Parathyroid adenoma (tissue), 2 donors: ENCODE measurements at regions not wholly inside any gene's neighbourhood (a gene's known extent, or its start where the extent isn't known, plus 50 kb on each side); places are given as distances from the start of the nearest gene placed in this dataset.
"Not testable (repeated sequence)": the region's sequence is repeated elsewhere in the genome, so short reads cannot be mapped to it uniquely, and the experiment has no call there.

Source experiments
- H2AFZ ChIP-seq: fragments of 300-600 bp; sonication (generic); one replicate; pipeline ENCODE4 v1.7.0; 2017; ENCODE audit warnings: antibody characterized with exemption, mild to moderate bottlenecking
- H3K27ac ChIP-seq: fragments of 300-600 bp; sonication (generic); one replicate; pipeline ENCODE4 v1.7.0; 2017
- H3K27me3 ChIP-seq: fragments of 300-600 bp; sonication (generic); one replicate; pipeline ENCODE4 v1.7.0; 2017; ENCODE audit warnings: low read length; ENCODE audit not compliant: control insufficient read depth, insufficient read depth
- H3K36me3 ChIP-seq: fragments of 300-600 bp; sonication (generic); one replicate; pipeline ENCODE4 v1.7.0; 2017; ENCODE audit warnings: low read length; ENCODE audit not compliant: control insufficient read depth, insufficient read depth
- H3K4me1 ChIP-seq: fragments of 300-600 bp; sonication (generic); one replicate; pipeline ENCODE4 v1.7.0; 2017; ENCODE audit warnings: control low read depth
- H3K4me2 ChIP-seq: fragments of 300-600 bp; sonication (generic); one replicate; pipeline ENCODE4 v1.7.0; 2017; ENCODE audit warnings: low read length
- H3K4me3 ChIP-seq: fragments of 300-600 bp; sonication (generic); one replicate; pipeline ENCODE4 v1.7.0; 2017; ENCODE audit warnings: low read depth, low read length
- H3K79me2 ChIP-seq: fragments of 300-600 bp; sonication (generic); one replicate; pipeline ENCODE4 v1.7.0; 2017; ENCODE audit warnings: control low read depth
- H3K9ac ChIP-seq: fragments of 300-600 bp; sonication (generic); one replicate; pipeline ENCODE4 v1.7.0; 2017; ENCODE audit warnings: mild to moderate bottlenecking
- H3K9me3 ChIP-seq: fragments of 300-600 bp; sonication (generic); one replicate; pipeline ENCODE4 v1.7.0; 2017; ENCODE audit warnings: low read length; ENCODE audit not compliant: control insufficient read depth
- CTCF ChIP-seq: fragments of 300-600 bp; sonication (generic); IDR thresholded peaks from one replicate; pipeline ENCODE4 v1.7.0; 2017; ENCODE audit warnings: antibody characterized with exemption, mild to moderate bottlenecking
- donor health status: primary hyperparathyroidism.

DNA sequence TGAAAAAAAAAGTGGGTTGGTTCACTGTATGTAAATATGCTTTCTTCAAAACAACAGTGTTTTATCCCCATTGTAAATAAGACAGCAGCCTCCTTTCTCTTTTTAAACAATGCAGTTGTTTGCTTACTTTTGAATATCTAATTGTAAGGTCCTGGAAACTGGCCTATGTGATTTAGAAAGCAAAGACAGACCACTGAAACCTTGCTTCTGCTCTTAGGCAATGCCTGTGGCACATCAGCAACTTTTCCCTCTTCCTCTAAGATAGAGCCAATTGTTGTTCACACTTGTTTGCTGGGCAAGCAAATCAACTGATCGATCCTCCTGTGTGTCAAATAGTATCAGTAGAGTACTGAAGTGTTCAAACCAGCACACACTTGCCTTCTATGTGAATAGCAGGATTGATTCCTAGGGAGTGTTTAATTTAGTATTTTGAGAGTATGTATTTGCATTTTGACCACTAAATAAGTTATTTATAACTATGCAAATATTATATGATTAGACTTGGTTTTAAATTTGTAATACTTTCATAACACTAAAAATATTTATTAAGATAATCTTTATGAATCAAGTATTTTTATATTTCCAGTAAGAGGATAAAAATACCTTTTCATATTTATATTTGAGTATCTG lies 55.4 kb upstream of the GRPR start:
- H3K4me3 ChIP-seq: no peak overlapping the region
- H3K4me2 ChIP-seq: no peak overlapping the region
- no peaks in the 10 kb centered on the region for H3K27me3 ChIP-seq
- H3K9me3 ChIP-seq: no peaks in the 10 kb centered on the region
- no peak for TF ChIP-seq CTCF
- H2AFZ ChIP-seq: no peak overlapping the region
- H3K79me2 ChIP-seq: no peaks in the 10 kb centered on the region
- no peak overlapping the region for H3K27ac ChIP-seq
- no peaks in the 10 kb centered on the region for H3K4me1 ChIP-seq
- no peak overlapping the region for H3K9ac ChIP-seq
- H3K36me3 ChIP-seq: no peaks in the 10 kb centered on the region

- TF ChIP-seq CTCF: no peak
- H3K36me3 ChIP-seq: no peaks in the 10 kb centered on the region
- H3K9me3 ChIP-seq: no peaks in the 10 kb centered on the region
- no peak overlapping the region for H3K4me3 ChIP-seq
- H3K4me2 ChIP-seq: no peak overlapping the region
- no peak overlapping the region for H3K9ac ChIP-seq
- no peaks in the 10 kb centered on the region for H3K79me2 ChIP-seq
- H3K27me3 ChIP-seq: no peaks in the 10 kb centered on the region
- no peaks in the 10 kb centered on the region for H3K4me1 ChIP-seq
- no peak overlapping the region for H2AFZ ChIP-seq
- no peak overlapping the region for H3K27ac ChIP-seq
Measured at GRCh38 chrX:16063921-16064320, 59.4 kb upstream of the GRPR start.

DNA sequence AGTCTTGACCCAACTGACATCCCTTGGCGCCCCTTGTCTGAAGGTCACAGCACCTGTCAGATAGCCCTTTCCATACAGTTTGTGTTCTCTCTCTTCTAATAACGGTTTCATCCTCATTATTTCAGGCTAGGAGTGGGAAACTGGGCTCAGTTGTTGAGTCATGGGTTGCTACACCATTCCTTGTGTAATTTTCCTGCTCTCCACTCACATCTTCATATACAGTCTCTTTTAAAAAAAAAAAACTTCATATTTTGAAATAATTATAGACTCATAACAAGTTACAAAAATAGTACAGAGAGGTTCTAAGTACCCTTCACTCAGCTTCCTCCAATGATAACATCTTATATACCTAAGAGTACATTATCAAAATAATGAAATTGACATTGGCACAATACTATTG lies 60.2 kb upstream of the GRPR start:
- H3K4me2 ChIP-seq: no peak overlapping the region
- TF ChIP-seq CTCF: no peak
- no peak overlapping the region for H3K27ac ChIP-seq
- no peak overlapping the region for H3K4me3 ChIP-seq
- H3K27me3 ChIP-seq: no peaks in the 10 kb centered on the region
- H3K36me3 ChIP-seq: no peaks in the 10 kb centered on the region
- no peaks in the 10 kb centered on the region for H3K9me3 ChIP-seq
- H3K79me2 ChIP-seq: no peaks in the 10 kb centered on the region
- no peak overlapping the region for H2AFZ ChIP-seq
- no peak overlapping the region for H3K9ac ChIP-seq
- no peaks in the 10 kb centered on the region for H3K4me1 ChIP-seq

- Histone ChIP-seq H3K27ac (no peak overlapping the region), H3K4me2 (no peak overlapping the region), H3K4me1 (no peaks in the 10 kb centered on the region), H3K36me3 (no peaks in the 10 kb centered on the region), H3K79me2 (no peaks in the 10 kb centered on the region), H3K9ac (no peak overlapping the region), H2AFZ (no peak overlapping the region), H3K9me3 (no peaks in the 10 kb centered on the region), H3K4me3 (no peak overlapping the region), H3K27me3 (no peaks in the 10 kb centered on the region)
- TF ChIP-seq CTCF: no peak
Measured at GRCh38 chrX:16061296-16061695, 62.1 kb upstream of the GRPR start.

GRCh38 chrX:16060252-16060651 lies 63.1 kb upstream of the GRPR start:
- Histone ChIP-seq H3K79me2 (no peaks in the 10 kb centered on the region), H3K9me3 (no peaks in the 10 kb centered on the region), H3K27ac (no peak overlapping the region), H3K27me3 (no peaks in the 10 kb centered on the region), H3K4me1 (no peaks in the 10 kb centered on the region), H3K9ac (no peak overlapping the region), H3K4me2 (no peak overlapping the region), H3K4me3 (no peak overlapping the region), H3K36me3 (no peaks in the 10 kb centered on the region), H2AFZ (no peak overlapping the region)
- TF ChIP-seq CTCF: no peak

DNA sequence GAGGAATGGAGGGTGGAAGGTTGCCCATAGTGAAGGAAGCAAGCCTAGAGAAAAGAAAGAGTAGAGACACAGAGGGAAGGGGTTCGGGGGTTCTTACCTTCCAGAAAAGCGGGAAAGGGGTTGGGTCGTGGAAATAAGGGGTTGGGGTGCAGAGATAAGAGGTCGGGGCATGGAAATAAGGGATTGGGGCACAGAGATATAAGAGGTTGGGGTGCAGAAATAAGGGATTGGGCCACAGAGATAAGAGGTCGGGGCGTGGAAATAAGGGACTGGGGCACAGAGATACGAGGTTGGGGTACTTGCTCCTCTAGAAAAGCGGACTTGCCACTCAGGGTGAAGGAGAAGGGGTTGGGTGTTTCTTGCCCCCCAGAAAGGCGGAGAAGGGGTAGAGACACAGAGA lies 74.2 kb upstream of the GRPR start:
- not testable (repeated sequence) for H2AFZ ChIP-seq, H3K9me3 ChIP-seq, H3K4me3 ChIP-seq, H3K27ac ChIP-seq, H3K27me3 ChIP-seq, H3K9ac ChIP-seq, H3K4me2 ChIP-seq, H3K79me2 ChIP-seq, H3K36me3 ChIP-seq, H3K4me1 ChIP-seq
